ENCODE measurements at regions not wholly inside any gene's neighbourhood (a gene's known extent, or its start where the extent isn't known, plus 50 kb on each side); places are given as distances from the start of the nearest gene placed in this dataset.

DNA sequence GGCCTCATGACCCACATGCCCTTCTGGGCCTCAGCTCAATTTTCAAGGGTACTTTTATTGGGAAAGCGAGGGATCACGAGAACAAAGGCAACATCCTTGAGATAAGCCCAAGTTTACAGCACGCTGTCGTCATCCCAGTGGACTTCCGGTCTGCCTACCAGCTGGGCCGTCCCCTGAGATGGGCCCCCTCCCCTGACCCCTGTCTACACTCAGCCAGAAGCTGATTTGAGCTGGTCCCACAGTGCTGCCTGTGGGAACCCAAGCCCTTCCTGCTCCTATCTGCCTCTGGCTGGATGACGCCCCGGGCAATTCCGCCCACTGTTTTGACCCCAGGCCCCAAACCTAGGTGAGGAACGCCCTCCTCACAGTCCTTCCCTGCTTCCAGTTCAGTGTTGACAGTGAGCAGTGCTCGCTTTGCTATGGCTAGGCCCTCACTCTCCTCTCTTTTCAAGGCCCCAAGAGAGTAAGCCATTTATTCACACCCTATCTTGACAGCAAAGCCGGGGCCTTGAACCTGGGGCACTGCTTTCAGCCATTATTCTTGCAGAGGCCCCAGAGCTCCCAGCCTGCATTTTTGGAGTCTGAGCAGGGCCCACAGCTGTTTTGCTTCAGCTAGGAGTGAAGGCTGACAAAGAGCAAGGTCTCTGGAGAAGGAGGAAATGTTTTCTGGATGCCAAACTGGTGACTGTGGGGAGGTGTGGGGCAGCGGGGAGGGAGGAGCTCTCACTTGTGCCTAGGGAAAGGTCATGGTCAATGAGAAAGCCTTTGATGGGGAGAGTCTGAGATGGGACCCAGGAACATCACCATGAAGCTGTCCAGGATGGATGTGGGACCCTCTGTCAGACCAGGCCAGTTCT is 164.6 kb upstream of the BCOR start (continued):
- TF ChIP-seq, protein P1, sequence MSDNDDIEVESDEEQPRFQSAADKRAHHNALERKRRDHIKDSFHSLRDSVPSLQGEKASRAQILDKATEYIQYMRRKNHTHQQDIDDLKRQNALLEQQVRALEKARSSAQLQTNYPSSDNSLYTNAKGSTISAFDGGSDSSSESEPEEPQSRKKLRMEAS (IDR thresholded peaks at IDR 0.05) = no peak
- TF ChIP-seq CHD4 (IDR thresholded peaks at IDR 0.05; ENCODE audit: borderline replicate concordance) (no peak), MAFK (IDR thresholded peaks at IDR 0.05; ENCODE audit: partially characterized antibody) (no peak), TFCP2L1 (CRISPR knock-in tag; IDR thresholded peaks at IDR 0.05) (no peak)

DNA sequence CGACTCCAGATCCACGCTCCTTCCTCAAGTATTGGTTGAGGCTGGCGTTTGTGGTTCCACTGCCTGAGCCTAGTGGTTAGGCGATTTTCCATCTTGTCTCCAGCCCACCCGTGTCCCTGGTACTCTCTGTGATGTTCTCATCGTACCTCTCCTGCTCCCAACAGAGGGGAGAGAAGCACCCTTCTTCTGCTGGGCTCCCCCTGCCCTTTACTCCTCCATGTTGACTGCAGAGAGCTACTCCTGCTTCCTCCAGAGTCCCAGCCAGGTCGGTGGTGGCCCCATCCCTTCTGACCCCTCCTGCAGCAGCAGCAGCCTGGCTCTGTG is 164.0 kb upstream of the BCOR start:
- POLR2A ChIA-PET = no interaction called here
- WGBS (ENCODE audit: missing lambda C conversion rate) = 88% methylated on average over 7 of the region's 7 CpGs
- Histone ChIP-seq H3K4me1 (peaks cover 16% of the 10 kb centered on the region), H3K4me2 (no peak overlapping the region), H3K4me3 (no peak overlapping the region), H3K27ac (no peak overlapping the region; a peak in 1 of 6 replicates), H3K9me3 (no peaks in the 10 kb centered on the region)
- FAIRE-seq (no peak), DNase-seq (ENCODE audit: low read depth in 1 of 2, low spot score in 1 of 2) (no peak), ATAC-seq (no peak)
- TF ChIP-seq, protein P2, sequence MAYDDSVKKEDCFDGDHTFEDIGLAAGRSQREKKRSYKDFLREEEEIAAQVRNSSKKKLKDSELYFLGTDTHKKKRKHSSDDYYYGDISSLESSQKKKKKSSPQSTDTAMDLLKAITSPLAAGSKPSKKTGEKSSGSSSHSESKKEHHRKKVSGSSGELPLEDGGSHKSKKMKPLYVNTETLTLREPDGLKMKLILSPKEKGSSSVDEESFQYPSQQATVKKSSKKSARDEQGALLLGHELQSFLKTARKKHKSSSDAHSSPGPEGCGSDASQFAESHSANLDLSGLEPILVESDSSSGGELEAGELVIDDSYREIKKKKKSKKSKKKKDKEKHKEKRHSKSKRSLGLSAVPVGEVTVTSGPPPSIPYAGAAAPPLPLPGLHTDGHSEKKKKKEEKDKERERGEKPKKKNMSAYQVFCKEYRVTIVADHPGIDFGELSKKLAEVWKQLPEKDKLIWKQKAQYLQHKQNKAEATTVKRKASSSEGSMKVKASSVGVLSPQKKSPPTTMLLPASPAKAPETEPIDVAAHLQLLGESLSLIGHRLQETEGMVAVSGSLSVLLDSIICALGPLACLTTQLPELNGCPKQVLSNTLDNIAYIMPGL (CRISPR knock-in tag; IDR thresholded peaks at IDR 0.05; ENCODE audit: borderline replicate concordance) = no peak
- no peak for TF ChIP-seq KDM1A (IDR thresholded peaks at IDR 0.05; ENCODE audit: low read depth)
- TF ChIP-seq, protein P3, sequence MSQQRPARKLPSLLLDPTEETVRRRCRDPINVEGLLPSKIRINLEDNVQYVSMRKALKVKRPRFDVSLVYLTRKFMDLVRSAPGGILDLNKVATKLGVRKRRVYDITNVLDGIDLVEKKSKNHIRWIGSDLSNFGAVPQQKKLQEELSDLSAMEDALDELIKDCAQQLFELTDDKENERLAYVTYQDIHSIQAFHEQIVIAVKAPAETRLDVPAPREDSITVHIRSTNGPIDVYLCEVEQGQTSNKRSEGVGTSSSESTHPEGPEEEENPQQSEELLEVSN (IDR thresholded peaks at IDR 0.05; ENCODE audit: borderline replicate concordance, low read depth) = no peak
- no peak for TF ChIP-seq MAFK (IDR thresholded peaks at IDR 0.05; ENCODE audit: partially characterized antibody)
- no peak for TF ChIP-seq TP53 (CRISPR knock-in tag; IDR thresholded peaks at IDR 0.05)
- no peak for TF ChIP-seq CEBPB (IDR thresholded peaks at IDR 0.05)
- no peak for TF ChIP-seq FOSL2 (IDR thresholded peaks at IDR 0.05)
- TF ChIP-seq FOSL2 (CRISPR knock-in tag; IDR thresholded peaks at IDR 0.05) = no peak
- TF ChIP-seq RAD21 (conservative IDR thresholded peaks at IDR 0.05 in 1 of 2, IDR thresholded peaks at IDR 0.05 in 1 of 2) = no peak
- no peak for TF ChIP-seq JUN (IDR thresholded peaks at IDR 0.05)
- TF ChIP-seq, protein P4, sequence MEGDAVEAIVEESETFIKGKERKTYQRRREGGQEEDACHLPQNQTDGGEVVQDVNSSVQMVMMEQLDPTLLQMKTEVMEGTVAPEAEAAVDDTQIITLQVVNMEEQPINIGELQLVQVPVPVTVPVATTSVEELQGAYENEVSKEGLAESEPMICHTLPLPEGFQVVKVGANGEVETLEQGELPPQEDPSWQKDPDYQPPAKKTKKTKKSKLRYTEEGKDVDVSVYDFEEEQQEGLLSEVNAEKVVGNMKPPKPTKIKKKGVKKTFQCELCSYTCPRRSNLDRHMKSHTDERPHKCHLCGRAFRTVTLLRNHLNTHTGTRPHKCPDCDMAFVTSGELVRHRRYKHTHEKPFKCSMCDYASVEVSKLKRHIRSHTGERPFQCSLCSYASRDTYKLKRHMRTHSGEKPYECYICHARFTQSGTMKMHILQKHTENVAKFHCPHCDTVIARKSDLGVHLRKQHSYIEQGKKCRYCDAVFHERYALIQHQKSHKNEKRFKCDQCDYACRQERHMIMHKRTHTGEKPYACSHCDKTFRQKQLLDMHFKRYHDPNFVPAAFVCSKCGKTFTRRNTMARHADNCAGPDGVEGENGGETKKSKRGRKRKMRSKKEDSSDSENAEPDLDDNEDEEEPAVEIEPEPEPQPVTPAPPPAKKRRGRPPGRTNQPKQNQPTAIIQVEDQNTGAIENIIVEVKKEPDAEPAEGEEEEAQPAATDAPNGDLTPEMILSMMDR (IDR thresholded peaks at IDR 0.05) = no peak
- no peak for TF ChIP-seq CBX2 (IDR thresholded peaks at IDR 0.05; ENCODE audit: borderline replicate concordance, low read depth)
- TF ChIP-seq FOSB (CRISPR knock-in tag; IDR thresholded peaks at IDR 0.05) = no peak
- CTCF ChIA-PET = no interaction called here

DNA sequence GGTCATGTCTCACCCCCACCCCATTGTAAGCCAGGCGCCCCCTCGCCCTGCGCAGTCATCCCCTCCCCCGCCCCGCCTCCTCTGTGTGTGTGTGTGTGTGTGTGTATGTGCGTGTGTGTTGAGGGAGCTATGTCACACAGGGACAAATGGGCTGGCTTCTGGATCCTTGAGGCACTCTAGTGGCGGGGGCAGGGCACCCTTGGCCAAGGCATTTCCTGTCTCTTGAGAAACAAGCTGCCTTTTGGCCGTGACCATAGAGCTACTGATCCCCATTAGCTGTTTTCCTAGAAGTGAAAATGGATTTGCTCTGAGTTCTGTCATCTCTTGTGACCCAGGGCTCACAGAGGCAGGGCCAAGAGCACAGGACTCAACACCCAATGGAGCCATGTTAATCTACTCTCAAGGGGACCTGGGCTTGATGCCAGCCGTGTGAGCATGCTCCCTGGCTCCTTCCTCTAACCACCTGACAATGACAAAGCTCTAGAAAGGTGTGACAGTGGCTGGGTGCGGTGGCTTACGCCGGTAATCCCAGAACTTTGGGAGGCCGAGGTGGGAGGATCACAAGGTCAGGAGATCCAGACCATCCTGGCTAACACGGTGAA is 162.5 kb upstream of the BCOR start:
- POLR2A ChIA-PET = no interaction called here
- no peak for FAIRE-seq
- CTCF ChIA-PET = interaction anchor here (0.6 to 0.8 kb wide), 3 partner anchors 57 to 284 kb away, joined by 3 read pairs; no protein-coding TSS in a partner anchor
- TF ChIP-seq MAZ (IDR thresholded peaks at IDR 0.05; ENCODE audit: borderline replicate concordance, low read depth, low read length) (no peak), GATA3 (IDR thresholded peaks at IDR 0.05; ENCODE audit: borderline replicate concordance) (no peak), PHF8 (IDR thresholded peaks at IDR 0.05; ENCODE audit: borderline replicate concordance, low read depth) (no peak), HDAC2 (IDR thresholded peaks at IDR 0.05) (no peak), CHD4 (IDR thresholded peaks at IDR 0.05; ENCODE audit: borderline replicate concordance) (no peak), NR3C1 (IDR thresholded peaks at IDR 0.05) (no peak), EHF (CRISPR knock-in tag; IDR thresholded peaks at IDR 0.05) (no peak), CBX8 (IDR thresholded peaks at IDR 0.05) (no peak), CHD2 (IDR thresholded peaks at IDR 0.05; ENCODE audit: low read length, partially characterized antibody) (no peak), EHMT2 (IDR thresholded peaks at IDR 0.05; ENCODE audit: low read depth) (no peak), TFCP2L1 (CRISPR knock-in tag; IDR thresholded peaks at IDR 0.05) (no peak), MAFK (IDR thresholded peaks at IDR 0.05; ENCODE audit: partially characterized antibody) (no peak), FOSL2 (IDR thresholded peaks at IDR 0.05) (no peak), FOSL2 (CRISPR knock-in tag; IDR thresholded peaks at IDR 0.05) (no peak), FOXS1 (CRISPR knock-in tag; IDR thresholded peaks at IDR 0.05) (no peak), CBX2 (IDR thresholded peaks at IDR 0.05; ENCODE audit: borderline replicate concordance, low read depth) (no peak), POLR2AphosphoS2 (conservative IDR thresholded peaks at IDR 0.05; ENCODE audit: low read length) (no peak), SMC3 (IDR thresholded peaks at IDR 0.05) (no peak)
- TF ChIP-seq, protein P4 (IDR thresholded peaks at IDR 0.05) = no peak

More for the DNA sequence above, 162.5 kb upstream of the BCOR start:
- H3K4me1 ChIP-seq = peaks cover 9% of the 10 kb centered on the region
- ATAC-seq (no peak), DNase-seq (ENCODE audit: low read depth in 1 of 2, low spot score in 1 of 2) (no peak)
- 85% methylated on average over 8 of the region's 14 CpGs for WGBS (ENCODE audit: missing lambda C conversion rate)
- no peak overlapping the region for H3K4me2 ChIP-seq
- H3K4me3 ChIP-seq = no peak overlapping the region
- no peaks in the 10 kb centered on the region for H3K9me3 ChIP-seq
- no peak overlapping the region for H3K27ac ChIP-seq
